Sciatic nerve (tissue), 2 donors: ENCODE measurements at regions not wholly inside any gene's neighbourhood (a gene's known extent, or its start where the extent isn't known, plus 50 kb on each side); places are given as distances from the start of the nearest gene placed in this dataset.
"Not testable (repeated sequence)": the region's sequence is repeated elsewhere in the genome, so short reads cannot be mapped to it uniquely, and the experiment has no call there.

ENCODE experiments used
- ATAC-seq: fragments of 200-7000 bp; cut with Tn5 transposase; one replicate; pipeline ENCODE4 v1.9.1; 2020; ENCODE audit warnings: mild to moderate bottlenecking, moderate library complexity
- DNase-seq: peaks from one replicate; pipeline ENCODE4 v3.0.0-alpha.2; 2020; ENCODE audit warnings: low spot score
- intact Hi-C: fragments of 100-400 bp; cut with DNase I; formaldehyde crosslinking; loops from one replicate; pipeline ENCODE4 v1.14.2; 2022
- donor health status: DM: no; HTN: no; CAD: no.
- donor health status: DM: no; HTN: no; CAD: no.

GRCh38 chr12:92987362-92987761 lies 58.3 kb upstream of the EEA1 start:
- DNase-seq (no peak), ATAC-seq (peak; percentile 93)
- intact Hi-C loops: loop anchor here (10.0 kb wide), 1 partner anchor 407 kb away; no protein-coding TSS in a partner anchor

DNA sequence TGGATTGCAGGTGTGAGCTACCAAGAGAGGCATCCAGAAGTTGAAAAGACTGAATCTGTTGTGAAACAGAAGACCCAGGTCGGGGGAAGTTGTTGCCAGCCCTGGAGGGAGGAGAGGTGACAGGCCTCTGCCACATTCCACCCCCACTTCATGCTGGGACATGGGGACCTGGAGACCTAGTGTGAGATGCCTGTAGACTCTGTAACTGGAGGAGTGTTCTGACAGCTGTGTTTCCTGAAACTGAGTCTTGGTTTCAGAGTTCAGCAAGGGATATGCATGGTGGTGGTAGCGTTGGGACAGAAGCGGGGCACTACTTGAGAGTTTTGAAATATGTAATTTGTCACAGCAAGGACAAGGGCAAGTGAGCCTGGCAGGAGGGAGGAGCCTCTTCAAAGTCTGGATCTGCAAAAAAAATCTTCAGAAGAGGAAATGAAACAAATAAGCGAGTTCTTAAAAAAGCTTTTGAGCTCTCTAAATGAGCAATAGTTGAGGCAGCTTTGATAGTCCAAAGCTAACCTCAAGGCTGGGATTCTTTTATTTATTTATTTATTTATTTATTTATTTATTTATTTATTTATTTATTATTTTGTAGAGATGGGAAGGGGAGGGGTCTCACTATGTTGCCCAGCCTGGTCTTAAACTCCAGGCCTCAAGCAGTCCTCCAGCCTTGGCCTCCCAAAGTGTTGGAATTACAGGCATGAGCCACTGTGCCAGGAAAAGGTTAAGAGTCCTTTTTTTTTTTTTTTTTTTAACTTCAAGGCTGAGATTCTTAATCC lies 58.9 kb upstream of the EEA1 start:
- no peak for DNase-seq
- peak; percentile 59 for ATAC-seq
- intact Hi-C loops: loop anchor here (10.0 kb wide), 1 partner anchor 407 kb away; no protein-coding TSS in a partner anchor

DNA sequence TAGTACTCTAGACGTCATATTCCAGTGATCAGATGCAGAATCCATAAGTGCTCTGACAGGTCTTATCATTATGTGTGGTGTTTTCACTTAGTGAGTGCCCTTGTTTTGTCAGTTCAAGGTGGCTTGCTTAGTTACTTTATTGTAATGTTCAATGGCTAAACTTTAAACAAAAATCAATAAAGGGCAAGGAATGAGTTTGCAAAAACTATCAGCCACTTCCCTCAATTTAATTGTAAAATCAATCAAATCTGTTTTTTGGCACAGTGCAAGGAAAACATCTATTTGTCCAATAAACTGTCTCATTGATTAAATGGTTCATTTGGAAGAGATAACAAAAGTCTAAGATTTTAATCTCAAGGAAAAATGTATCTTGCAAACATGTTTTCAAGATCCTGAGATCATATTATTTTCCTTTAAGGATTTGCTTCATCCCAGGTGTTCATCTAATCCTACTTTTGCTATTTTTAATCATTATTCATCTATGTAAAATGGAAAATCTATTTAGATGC lies 59.6 kb upstream of the EEA1 start:
- intact Hi-C loops: loop anchor here (10.0 kb wide), 1 partner anchor 406 kb away; no protein-coding TSS in a partner anchor
- ATAC-seq: no peak
- DNase-seq: no peak

GRCh38 chr12:92989715-92990484 lies 60.8 kb upstream of the EEA1 start:
- intact Hi-C loops: loop anchor here (10.0 kb wide), 1 partner anchor 405 kb away; no protein-coding TSS in a partner anchor
- ATAC-seq: no peak
- no peak for DNase-seq

- DNase-seq (no peak), ATAC-seq (no peak)
- intact Hi-C loops: no loop called here
Observed at GRCh38 chr12:92991134-92991533, 62.0 kb upstream of the EEA1 start.

- intact Hi-C loops: no loop called here
- ATAC-seq: no peak
- DNase-seq: no peak
Observed at GRCh38 chr12:92992041-92992440, 62.9 kb upstream of the EEA1 start.

GRCh38 chr12:92993259-92993658 lies 64.2 kb upstream of the EEA1 start:
- ATAC-seq (no peak), DNase-seq (no peak)
- intact Hi-C loops: no loop called here

- intact Hi-C loops: no loop called here
- no peak for DNase-seq
- ATAC-seq: no peak
Observed at GRCh38 chr12:92995258-92995903, 66.3 kb upstream of the EEA1 start.

DNA sequence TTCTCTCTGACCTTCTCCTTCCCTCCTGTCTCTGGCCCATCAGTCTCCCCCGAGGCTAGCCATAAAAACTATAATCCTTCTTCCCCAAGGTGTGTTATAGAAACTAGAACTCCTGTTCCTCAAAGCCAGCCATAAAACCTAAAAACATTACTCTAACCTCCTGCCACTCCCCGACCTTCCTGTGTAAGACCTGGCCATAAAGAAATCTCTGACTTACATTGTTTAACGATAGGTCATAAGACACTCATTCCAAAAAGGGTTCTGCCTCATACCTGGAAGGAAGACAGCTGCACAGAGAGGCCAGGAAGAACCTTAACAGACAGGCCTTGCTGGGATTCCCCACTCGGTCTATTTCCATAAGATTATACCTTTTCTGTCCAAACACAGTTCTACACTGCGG lies 70.9 kb upstream of the EEA1 start:
- ATAC-seq (no peak), DNase-seq (no peak)
- intact Hi-C loops: no loop called here

- intact Hi-C loops: no loop called here
- ATAC-seq: no peak
- DNase-seq: no peak
Observed at GRCh38 chr12:93001407-93001806, 72.3 kb upstream of the EEA1 start.

DNA sequence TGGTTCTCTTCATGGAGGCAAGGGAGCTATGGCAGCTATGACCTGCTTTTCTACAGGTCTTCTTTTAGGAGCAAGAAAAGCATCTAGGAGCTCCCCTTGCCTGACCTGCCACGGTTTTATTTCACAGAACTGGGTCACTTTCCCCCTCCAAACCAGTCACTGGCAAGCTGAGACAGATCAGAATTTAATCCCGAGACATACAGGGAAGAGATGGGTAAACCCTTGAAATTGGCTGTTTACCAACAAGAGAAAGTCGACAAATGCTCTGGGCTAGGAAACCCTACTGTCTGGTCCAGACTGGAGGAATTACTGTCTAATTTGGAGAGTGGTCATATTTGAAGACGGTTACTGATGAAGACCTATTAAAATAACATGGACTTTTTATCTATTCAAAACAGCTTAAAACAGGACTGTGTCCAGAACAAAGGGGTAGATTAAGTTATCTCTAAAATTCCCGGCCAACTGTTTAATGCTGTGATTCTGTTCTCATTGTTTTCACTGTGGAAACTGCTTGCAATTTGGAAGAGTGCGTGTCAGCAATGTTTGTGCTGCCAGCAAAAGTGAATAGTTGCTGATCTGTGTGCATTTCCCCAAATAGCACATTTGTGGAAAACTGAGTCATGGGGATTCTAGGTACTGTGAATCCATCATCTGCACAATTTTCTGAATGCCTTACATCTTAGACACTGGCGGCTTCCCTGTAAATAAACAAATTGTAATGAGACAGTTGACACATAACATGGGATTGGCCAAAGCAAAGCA lies 73.4 kb upstream of the EEA1 start:
- DNase-seq (no peak), ATAC-seq (peak; percentile 76)
- intact Hi-C loops: no loop called here

DNA sequence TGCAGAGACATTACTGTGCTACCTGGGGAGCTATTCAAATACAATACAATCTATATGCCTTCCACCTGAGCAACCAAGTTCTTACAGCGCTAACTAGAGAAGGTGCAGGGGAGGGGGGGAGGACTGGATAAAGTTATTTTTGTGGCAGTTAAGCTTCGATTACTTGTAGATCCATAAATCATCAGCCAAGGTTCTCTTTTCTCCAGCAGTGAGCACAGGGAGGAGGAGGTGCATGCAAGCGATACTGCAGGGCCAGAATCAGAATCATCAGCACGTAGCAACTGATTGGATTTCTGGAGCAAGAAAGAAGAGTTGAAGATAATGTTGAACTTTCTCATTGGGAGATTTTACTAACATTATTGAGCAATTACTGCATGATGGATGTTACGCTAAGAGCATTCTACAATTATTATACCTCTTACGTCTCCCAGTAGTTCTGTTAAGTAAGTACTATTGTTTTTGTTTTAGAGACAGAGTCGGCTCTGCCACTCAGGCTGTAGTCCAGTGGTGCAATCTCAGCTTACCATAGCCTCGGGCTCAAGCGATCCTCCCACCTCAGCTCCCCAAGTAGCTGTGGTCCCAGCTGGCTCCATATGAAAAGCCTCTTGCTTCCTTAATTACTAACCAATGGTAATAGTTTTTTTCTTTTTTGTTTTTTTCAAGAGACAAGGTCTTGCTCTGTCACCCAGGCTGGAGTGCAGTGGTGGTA lies 74.6 kb upstream of the EEA1 start:
- ATAC-seq: no peak
- no peak for DNase-seq
- intact Hi-C loops: no loop called here

GRCh38 chr12:93005928-93006392 lies 76.9 kb upstream of the EEA1 start:
- intact Hi-C loops: no loop called here
- ATAC-seq (no peak), DNase-seq (no peak)

DNA sequence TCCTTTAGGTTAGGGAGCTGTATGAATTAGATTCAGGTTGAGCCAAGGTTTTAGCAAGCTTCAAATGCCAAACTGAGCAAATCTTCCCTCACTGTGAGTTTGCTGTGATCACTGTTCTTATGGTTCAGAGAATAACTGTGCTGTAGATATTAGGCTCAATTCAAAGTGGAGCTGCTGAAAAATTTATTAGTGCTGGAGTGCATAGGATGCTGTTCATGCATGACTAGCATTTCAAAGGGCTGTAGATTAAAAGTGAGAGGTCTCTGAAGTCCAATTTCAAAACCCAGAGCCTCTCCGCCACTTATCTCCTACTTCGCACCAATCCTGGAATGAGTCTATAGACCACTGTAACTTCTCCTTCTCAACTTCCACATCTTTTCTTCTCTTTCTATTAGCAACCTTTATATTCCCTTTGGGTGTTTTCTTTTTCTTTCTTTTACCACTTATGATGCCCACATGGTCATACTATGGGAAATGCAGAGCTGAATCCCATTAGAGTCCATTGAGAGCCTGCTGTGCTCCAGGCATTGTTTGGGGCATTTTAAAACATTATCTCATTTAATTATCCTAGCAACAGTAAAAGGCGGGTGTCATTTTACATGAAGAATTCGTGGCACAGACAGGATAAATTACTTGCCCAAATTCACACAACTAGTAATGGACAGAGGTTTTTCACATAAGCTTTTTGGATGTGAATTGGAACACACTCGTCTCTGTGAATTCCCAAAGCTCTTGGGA lies 77.5 kb upstream of the EEA1 start:
- DNase-seq: no peak
- intact Hi-C loops: no loop called here
- no peak for ATAC-seq

- no peak for DNase-seq
- ATAC-seq: no peak
- intact Hi-C loops: no loop called here
Observed at GRCh38 chr12:93007544-93007943, 78.4 kb upstream of the EEA1 start.

DNA sequence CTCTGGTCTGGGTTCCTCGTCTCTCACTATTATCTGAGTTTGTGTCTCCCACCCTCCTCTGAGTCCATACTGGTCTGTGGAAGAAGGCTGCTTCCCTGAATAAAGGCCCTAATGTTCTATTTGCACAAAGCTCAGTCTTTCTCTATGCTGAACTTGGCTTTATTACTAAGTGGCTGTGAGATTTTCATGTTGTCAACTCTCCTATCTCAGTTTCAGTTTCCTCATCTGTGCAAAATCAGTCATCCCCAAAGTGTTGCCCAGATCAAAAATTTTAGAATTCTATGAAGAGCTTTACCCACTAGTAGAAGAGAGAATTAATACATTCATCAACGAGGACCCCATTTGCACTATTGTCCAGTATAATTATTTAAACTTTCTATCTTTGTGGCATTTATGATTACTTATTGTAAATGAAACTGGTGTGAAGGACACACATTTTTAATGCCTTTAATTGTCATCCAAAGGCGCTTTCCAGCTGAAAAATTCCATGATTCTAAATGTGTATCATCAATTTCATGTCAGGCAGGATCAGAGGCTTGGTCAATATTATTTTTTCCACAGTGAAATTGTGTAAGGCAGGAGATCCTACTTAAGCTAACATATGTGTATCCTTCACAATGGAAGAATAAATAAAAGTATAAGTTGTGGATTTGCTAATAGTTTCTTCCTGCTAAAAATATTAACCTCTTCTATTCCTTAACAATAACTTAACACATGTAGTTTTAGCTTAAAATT lies 79.1 kb upstream of the EEA1 start:
- ATAC-seq (no peak), DNase-seq (no peak)
- intact Hi-C loops: no loop called here

GRCh38 chr12:93008880-93009279 lies 79.8 kb upstream of the EEA1 start:
- DNase-seq, ATAC-seq, intact Hi-C loops: not testable (repeated sequence)
